IMR-90 (cell line): ENCODE measurements at regions not wholly inside any gene's neighbourhood (a gene's known extent, or its start where the extent isn't known, plus 50 kb on each side); places are given as distances from the start of the nearest gene placed in this dataset.

Experiments used
- ATAC-seq: fragments of 200-7000 bp; cut with Tn5 transposase; 2 replicates; pipeline ENCODE4 v1.9.1; 2020; ENCODE audit warnings: low read depth, mild to moderate bottlenecking, moderate library complexity
- BruUV-seq: library from RNA; stranded (reverse); fragments of 400-500 nt; replicated peaks from 2 replicates; lab custom pipeline; 2021; lab: Mats Ljungman, UMichigan
- CTCF ChIA-PET: fragments of 300-600 bp; formaldehyde crosslinking; extraction: SDS; loops from one replicate; lab custom pipeline; 2021; ENCODE audit warnings: antibody characterized with exemption; lab: Yijun Ruan, JAX
- POLR2A ChIA-PET: fragments of 300-600 bp; sonication (Branson Sonifier 250); formaldehyde crosslinking; loops from one replicate; lab custom pipeline; 2022; ENCODE audit warnings: antibody characterized with exemption; ENCODE audit not compliant: unreplicated experiment; lab: Charles Lee
- DNase-seq: peaks from one replicate; pipeline ENCODE4 v3.0.0; 2013
- H2AFZ ChIP-seq: replicated peaks from 2 replicates; pipeline ENCODE3; 2013; ENCODE audit warnings: low read length, mild to moderate bottlenecking; ENCODE audit not compliant: poor library complexity
- H2AK5ac ChIP-seq: 2 replicates; pipeline ENCODE4 v1.6.1; 2013; ENCODE audit warnings: low read depth, low read length, inconsistent platforms
- H2AK9ac ChIP-seq: replicated peaks from 2 replicates; pipeline ENCODE3; 2013; ENCODE audit warnings: mild to moderate bottlenecking, low read depth, low read length, moderate library complexity; ENCODE audit not compliant: poor library complexity
- H2BK120ac ChIP-seq: 2 replicates; pipeline ENCODE4 v1.6.1; 2013; ENCODE audit warnings: low read depth, low read length, inconsistent platforms
- H2BK15ac ChIP-seq: 3 replicates; pipeline ENCODE4 v1.6.1; 2013; ENCODE audit warnings: low read depth, low read length, inconsistent platforms
- H2BK20ac ChIP-seq: 2 replicates; pipeline ENCODE4 v1.6.1; 2013; ENCODE audit warnings: low read depth, mild to moderate bottlenecking, inconsistent platforms, low read length, moderate library complexity
- H2BK5ac ChIP-seq: 2 replicates; pipeline ENCODE4 v1.6.1; 2013; ENCODE audit warnings: mild to moderate bottlenecking, low read depth, low read length, inconsistent platforms; ENCODE audit not compliant: poor library complexity, severe bottlenecking
- H3K14ac ChIP-seq: replicated peaks from 2 replicates; pipeline ENCODE4 v1.6.1; 2013; ENCODE audit warnings: low read depth, low read length, inconsistent platforms
- H3K18ac ChIP-seq: 2 replicates; pipeline ENCODE4 v1.6.1; 2013; ENCODE audit warnings: low read depth, low read length, control low read depth
- H3K23ac ChIP-seq: 2 replicates; pipeline ENCODE4 v1.6.1; 2013; ENCODE audit warnings: low read depth, low read length, inconsistent platforms
- H3K27ac ChIP-seq: 2 replicates; pipeline ENCODE4 v1.5.1; 2013; ENCODE audit warnings: mild to moderate bottlenecking, control low read depth, low read length; ENCODE audit not compliant: insufficient read depth
- H3K27me3 ChIP-seq: 2 replicates; pipeline ENCODE4 v1.6.1; 2013; ENCODE audit warnings: low read length; ENCODE audit not compliant: control insufficient read depth, insufficient read depth
- H3K36me3 ChIP-seq: 2 replicates; pipeline ENCODE4 v1.6.1; 2013; ENCODE audit warnings: low read length, mixed read lengths; ENCODE audit not compliant: control insufficient read depth, insufficient read depth
- H3K4ac ChIP-seq: 2 replicates; pipeline ENCODE4 v1.6.1; 2013; ENCODE audit warnings: low read depth, low read length, inconsistent platforms
- H3K4me1 ChIP-seq: 2 replicates; pipeline ENCODE4 v1.6.1; 2013; ENCODE audit warnings: low read length, mixed read lengths; ENCODE audit not compliant: control insufficient read depth, insufficient read depth
- H3K4me2 ChIP-seq: 2 replicates; pipeline ENCODE4 v1.6.1; 2013; ENCODE audit warnings: low read depth, mild to moderate bottlenecking, control low read depth, low read length, moderate library complexity
- H3K4me3 ChIP-seq: 2 replicates; pipeline ENCODE4 v1.5.1; 2013; ENCODE audit warnings: low read depth, mild to moderate bottlenecking, control low read depth, low read length, moderate library complexity; ENCODE audit not compliant: insufficient read depth
- H3K56ac ChIP-seq: 2 replicates; pipeline ENCODE4 v1.6.1; 2013; ENCODE audit warnings: low read length, inconsistent platforms; ENCODE audit not compliant: insufficient read depth; ENCODE audit errors: extremely low read depth
- H3K79me1 ChIP-seq, 2 experiments: 2 replicates each; pipeline ENCODE4 v1.6.1; 2013; ENCODE audit warnings: low read length in 2 of 2, inconsistent platforms in 1 of 2, low read depth in 1 of 2
- H3K9ac ChIP-seq: 2 replicates; pipeline ENCODE4 v1.6.1; 2013; ENCODE audit warnings: low read depth, low read length, control low read depth
- H3K9me1 ChIP-seq: 2 replicates; pipeline ENCODE4 v1.6.1; 2013; ENCODE audit warnings: low read length, inconsistent platforms; ENCODE audit not compliant: insufficient read depth
- H3K9me3 ChIP-seq: 2 replicates; pipeline ENCODE4 v1.6.1; 2013; ENCODE audit warnings: low read length; ENCODE audit not compliant: control insufficient read depth, insufficient read depth
- H4K20me1 ChIP-seq: 2 replicates; pipeline ENCODE4 v1.6.1; 2013; ENCODE audit warnings: low read length, inconsistent platforms; ENCODE audit not compliant: insufficient read depth
- H4K5ac ChIP-seq: 2 replicates; pipeline ENCODE4 v1.6.1; 2013; ENCODE audit warnings: mild to moderate bottlenecking, low read depth, low read length, control low read depth
- H4K8ac ChIP-seq, 2 experiments: 2 replicates each; pipeline ENCODE4 v1.6.1; 2013; ENCODE audit warnings: low read depth in 2 of 2, low read length in 2 of 2, control low read depth in 1 of 2, inconsistent platforms in 1 of 2
- H4K91ac ChIP-seq: 2 replicates; pipeline ENCODE4 v1.6.1; 2013; ENCODE audit warnings: low read depth, low read length, inconsistent platforms; ENCODE audit not compliant: insufficient read depth
- MAZ ChIP-seq: IDR thresholded peaks from 2 replicates; pipeline ENCODE4 v1.6.1; 2012; ENCODE audit warnings: low read depth, mild to moderate bottlenecking, low read length, improper control_type of control experiment, moderate library complexity, borderline replicate concordance
- MXI1 ChIP-seq: IDR thresholded peaks from 2 replicates; pipeline ENCODE4 v1.6.1; 2012; ENCODE audit warnings: low read depth, mild to moderate bottlenecking, low read length, moderate library complexity, borderline replicate concordance
- SMC3 ChIP-seq: fragments of 150-350 bp; IDR thresholded peaks from 2 replicates; pipeline ENCODE4 v1.6.1; 2016; ENCODE audit warnings: low read depth, mild to moderate bottlenecking, antibody characterized with exemption, low read length, moderate library complexity
- WGBS, 2 experiments: methylation state at CpG; one replicate each; pipeline versions ENCODE4 v1.1.5 to v1.1.7; 2013; ENCODE audit warnings: missing lambda C conversion rate in 2 of 2; ENCODE audit not compliant: insufficient read length in 1 of 2; ENCODE audit errors: extremely low coverage in 2 of 2; 5-methylcytosine and 5-hydroxymethylcytosine counted together
- dilution Hi-C: fragments of 300-500 bp; cut with HindIII; formaldehyde crosslinking; loops from one replicate; pipeline ENCODE4 v1.14.3; 2018; ENCODE audit warnings: low sequenced_read_pairs; ENCODE audit not compliant: unreplicated experiment
- in situ Hi-C: fragments of 300-500 bp; cut with MboI; formaldehyde crosslinking; loops from 3 replicates; pipeline ENCODE4 v1.14.3; 2019; ENCODE audit warnings: low sequenced_read_pairs, inconsistent platforms, mixed read lengths
- intact Hi-C: fragments of 100-400 bp; cut with micrococcal nuclease; formaldehyde crosslinking; loops from 2 replicates; pipeline ENCODE4 v1.10.0; 2022
- TF ChIP-seq, protein P1 (sequence below): fragments of 150-350 bp; IDR thresholded peaks from 2 replicates; pipeline ENCODE4 v1.6.1; 2016; ENCODE audit warnings: low read depth, mild to moderate bottlenecking, low read length, moderate library complexity, borderline replicate concordance
- TF ChIP-seq, protein P2 (sequence below): fragments of 150-350 bp; IDR thresholded peaks from 2 replicates; pipeline ENCODE4 v1.6.1; 2017; ENCODE audit warnings: mild to moderate bottlenecking, antibody characterized with exemption, low read length, low read depth

- no TSS peak for BruUV-seq
Measured at GRCh38 chr1:208855403-208855802, 611.2 kb upstream of the PLXNA2 start.

More at GRCh38 chr1:208855403-208855802, 611.2 kb upstream of the PLXNA2 start:
- no peak overlapping the region for H2BK15ac ChIP-seq
- no peak overlapping the region for H3K4me3 ChIP-seq
- no peak overlapping the region for H3K4me2 ChIP-seq
- no peak overlapping the region for H4K8ac ChIP-seq
- H3K79me1 ChIP-seq: no peaks in the 10 kb centered on the region
- H2BK5ac ChIP-seq: no peak overlapping the region
- ChIA-PET CTCF (no interaction called here), POLR2A (no interaction called here)
- no peak overlapping the region for H3K56ac ChIP-seq
- WGBS, 2 experiments: no CpG with 5 or more reads among the region's 1 CpG
- no peak overlapping the region for H2AK9ac ChIP-seq
- H3K36me3 ChIP-seq: no peaks in the 10 kb centered on the region
- H4K20me1 ChIP-seq: no peaks in the 10 kb centered on the region
- TF ChIP-seq SMC3 (no peak), MAZ (no peak), MXI1 (no peak)
- TF ChIP-seq, protein P1, sequence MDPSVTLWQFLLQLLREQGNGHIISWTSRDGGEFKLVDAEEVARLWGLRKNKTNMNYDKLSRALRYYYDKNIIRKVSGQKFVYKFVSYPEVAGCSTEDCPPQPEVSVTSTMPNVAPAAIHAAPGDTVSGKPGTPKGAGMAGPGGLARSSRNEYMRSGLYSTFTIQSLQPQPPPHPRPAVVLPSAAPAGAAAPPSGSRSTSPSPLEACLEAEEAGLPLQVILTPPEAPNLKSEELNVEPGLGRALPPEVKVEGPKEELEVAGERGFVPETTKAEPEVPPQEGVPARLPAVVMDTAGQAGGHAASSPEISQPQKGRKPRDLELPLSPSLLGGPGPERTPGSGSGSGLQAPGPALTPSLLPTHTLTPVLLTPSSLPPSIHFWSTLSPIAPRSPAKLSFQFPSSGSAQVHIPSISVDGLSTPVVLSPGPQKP: no peak
- TF ChIP-seq, protein P2, sequence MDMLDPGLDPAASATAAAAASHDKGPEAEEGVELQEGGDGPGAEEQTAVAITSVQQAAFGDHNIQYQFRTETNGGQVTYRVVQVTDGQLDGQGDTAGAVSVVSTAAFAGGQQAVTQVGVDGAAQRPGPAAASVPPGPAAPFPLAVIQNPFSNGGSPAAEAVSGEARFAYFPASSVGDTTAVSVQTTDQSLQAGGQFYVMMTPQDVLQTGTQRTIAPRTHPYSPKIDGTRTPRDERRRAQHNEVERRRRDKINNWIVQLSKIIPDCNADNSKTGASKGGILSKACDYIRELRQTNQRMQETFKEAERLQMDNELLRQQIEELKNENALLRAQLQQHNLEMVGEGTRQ: no peak
- H3K9ac ChIP-seq: no peak overlapping the region
- H2AFZ ChIP-seq: no peak overlapping the region
- peaks cover 11% of the 10 kb centered on the region for H3K9me3 ChIP-seq
- no peak overlapping the region for H3K18ac ChIP-seq
- no peak overlapping the region for H3K14ac ChIP-seq
- intact Hi-C loops: no loop called here
- in situ Hi-C loops: no loop called here
- H3K4ac ChIP-seq: no peak overlapping the region
- H2BK20ac ChIP-seq: no peak overlapping the region
- no peak overlapping the region for H3K23ac ChIP-seq
- no peak for DNase-seq
- H4K91ac ChIP-seq: no peak overlapping the region
- H3K9me1 ChIP-seq: no peaks in the 10 kb centered on the region
- ATAC-seq: no peak
- dilution Hi-C loops: no loop called here
- H3K4me1 ChIP-seq: no peaks in the 10 kb centered on the region
- no peak overlapping the region for H3K27ac ChIP-seq
- H3K27me3 ChIP-seq: no peaks in the 10 kb centered on the region
- H4K5ac ChIP-seq: no peak overlapping the region
- H2BK120ac ChIP-seq: no peak overlapping the region
- H2AK5ac ChIP-seq: no peak overlapping the region
